GM12878 (cell line): ENCODE measurements at regions not wholly inside any gene's neighbourhood (a gene's known extent, or its start where the extent isn't known, plus 50 kb on each side); places are given as distances from the start of the nearest gene placed in this dataset.

Source experiments
- ATF7 ChIP-seq: fragments of 450-650 bp; IDR thresholded peaks from 2 replicates; pipeline ENCODE4 v1.6.1; 2016; ENCODE audit warnings: low read depth, mild to moderate bottlenecking
- CEBPB ChIP-seq, 2 experiments: fragments of 150-350 bp in 1 of 2; IDR thresholded peaks; 2 replicates each; pipeline ENCODE4 v1.6.1; 2012 to 2014; ENCODE audit warnings: low read depth in 2 of 2, low read length in 2 of 2, borderline replicate concordance in 1 of 2, inconsistent platforms in 1 of 2
- CHD2 ChIP-seq: IDR thresholded peaks from 2 replicates; pipeline ENCODE4 v1.6.1; 2011; ENCODE audit warnings: low read depth, low read length, improper control_type of control experiment, borderline replicate concordance
- ESRRA ChIP-seq: IDR thresholded peaks from 2 replicates; pipeline ENCODE4 v1.6.1; 2012; ENCODE audit warnings: mild to moderate bottlenecking, low read length, improper control_type of control experiment
- FOS ChIP-seq: IDR thresholded peaks from 3 replicates; pipeline ENCODE4 v1.6.1; 2011; ENCODE audit warnings: borderline replicate concordance; ENCODE audit not compliant: insufficient read length; ENCODE audit errors: extremely low read depth
- RAD21 ChIP-seq: IDR thresholded peaks from 2 replicates; pipeline ENCODE4 v1.6.1; 2011; ENCODE audit warnings: mild to moderate bottlenecking, low read depth, low read length, moderate library complexity; ENCODE audit not compliant: insufficient read depth
- RB1 ChIP-seq: fragments of 450-650 bp; formaldehyde crosslinking; IDR thresholded peaks from 2 replicates; pipeline ENCODE4 v1.6.1; 2017; ENCODE audit warnings: mild to moderate bottlenecking, borderline replicate concordance
- RUNX3 ChIP-seq: IDR thresholded peaks from 2 replicates; pipeline ENCODE4 v1.6.1; 2012; ENCODE audit warnings: low read length, inconsistent platforms
- SMC3 ChIP-seq: IDR thresholded peaks from 2 replicates; pipeline ENCODE4 v1.6.1; 2011; ENCODE audit warnings: low read length, improper control_type of control experiment, borderline replicate concordance
- SPI1 ChIP-seq: IDR thresholded peaks from 2 replicates; pipeline ENCODE4 v1.6.1; 2011; ENCODE audit warnings: low read depth, mild to moderate bottlenecking, low read length, moderate library complexity, borderline replicate concordance; ENCODE audit not compliant: insufficient read depth
- TCF7 ChIP-seq: IDR thresholded peaks from 2 replicates; pipeline ENCODE4 v1.6.1; 2014; ENCODE audit warnings: antibody characterized with exemption, borderline replicate concordance
- ZBED1 ChIP-seq: IDR thresholded peaks from 2 replicates; pipeline ENCODE4 v1.6.1; 2016; ENCODE audit warnings: borderline replicate concordance
- ZNF24 ChIP-seq: fragments of 450-650 bp; IDR thresholded peaks from 2 replicates; pipeline ENCODE4 v1.6.1; 2017; ENCODE audit warnings: antibody characterized with exemption, mild to moderate bottlenecking
- ZNF384 ChIP-seq: IDR thresholded peaks from 2 replicates; pipeline ENCODE4 v1.6.1; 2012; ENCODE audit warnings: low read depth, mild to moderate bottlenecking, low read length, improper control_type of control experiment, borderline replicate concordance
- TF ChIP-seq, protein P1 (sequence below), 3 experiments: IDR thresholded peaks in 2 of 3; conservative IDR thresholded peaks in 1 of 3; 2 replicates each; pipeline ENCODE4 v1.5.1; 2011; ENCODE audit warnings: low read depth in 3 of 3, low read length in 3 of 3, mild to moderate bottlenecking in 3 of 3, control low read depth in 2 of 3, moderate library complexity in 2 of 3, inconsistent platforms in 1 of 3, mixed read lengths in 1 of 3; ENCODE audit not compliant: control insufficient read depth in 2 of 3, insufficient read depth in 1 of 3; ENCODE audit errors: extremely low read depth in 1 of 3
- TF ChIP-seq, protein P2 (sequence below): fragments of 450-650 bp; IDR thresholded peaks from 2 replicates; pipeline ENCODE4 v1.6.1; 2018; ENCODE audit warnings: mild to moderate bottlenecking, low read depth, moderate library complexity; ENCODE audit not compliant: partially characterized antibody
- TF ChIP-seq, protein P3 (sequence below): IDR thresholded peaks from 2 replicates; pipeline ENCODE4 v1.6.1; 2011; ENCODE audit warnings: low read depth, low read length, improper control_type of control experiment, borderline replicate concordance

DNA sequence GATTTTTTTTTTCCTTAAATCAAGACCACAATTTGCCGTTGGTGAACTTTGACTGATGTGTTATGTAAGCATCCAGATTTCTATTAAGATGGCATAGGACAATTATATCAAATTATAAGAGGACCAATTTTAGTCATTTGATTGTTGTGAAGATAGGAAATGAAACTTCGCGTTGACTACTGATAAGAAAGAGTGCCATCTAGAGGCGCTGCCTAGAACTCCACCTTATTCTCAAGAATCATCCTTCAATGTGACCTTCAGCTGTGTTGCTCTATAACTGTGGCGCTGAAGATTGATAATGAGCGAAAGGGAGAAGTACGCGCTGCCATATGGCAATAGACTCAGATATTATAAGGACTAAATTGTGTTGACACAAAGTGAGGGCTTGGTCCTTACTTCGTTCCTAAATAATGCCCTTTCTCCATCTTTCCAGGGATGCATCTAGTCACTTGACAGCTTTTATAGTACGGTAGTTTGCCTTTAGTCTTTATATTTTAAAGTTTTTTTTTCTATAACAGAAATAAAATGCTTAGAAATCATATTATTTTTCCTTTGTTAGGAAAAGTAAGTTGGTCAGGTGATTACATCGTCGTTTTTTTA, 350.8 kb upstream of the STXBP6 start (continued):
- TF ChIP-seq FOS (no peak), RUNX3 (no peak), RB1 (no peak), SPI1 (0 out of 2 replicates have a peak, but pooled peaks have one; percentile 34), TCF7 (no peak), ATF7 (no peak), SMC3 (peak; percentile 28; the same call in 1 of the 2 replicates), ZNF24 (no peak), RAD21 (peak; percentile 38), CHD2 (no peak), ESRRA (no peak), ZBED1 (no peak), ZNF384 (no peak), CEBPB (IDR thresholded peaks at IDR 0.05; ENCODE audit: borderline replicate concordance in 1 of 2, low read depth in 2 of 2, low read length in 2 of 2) (no peak)
- TF ChIP-seq, protein P1, sequence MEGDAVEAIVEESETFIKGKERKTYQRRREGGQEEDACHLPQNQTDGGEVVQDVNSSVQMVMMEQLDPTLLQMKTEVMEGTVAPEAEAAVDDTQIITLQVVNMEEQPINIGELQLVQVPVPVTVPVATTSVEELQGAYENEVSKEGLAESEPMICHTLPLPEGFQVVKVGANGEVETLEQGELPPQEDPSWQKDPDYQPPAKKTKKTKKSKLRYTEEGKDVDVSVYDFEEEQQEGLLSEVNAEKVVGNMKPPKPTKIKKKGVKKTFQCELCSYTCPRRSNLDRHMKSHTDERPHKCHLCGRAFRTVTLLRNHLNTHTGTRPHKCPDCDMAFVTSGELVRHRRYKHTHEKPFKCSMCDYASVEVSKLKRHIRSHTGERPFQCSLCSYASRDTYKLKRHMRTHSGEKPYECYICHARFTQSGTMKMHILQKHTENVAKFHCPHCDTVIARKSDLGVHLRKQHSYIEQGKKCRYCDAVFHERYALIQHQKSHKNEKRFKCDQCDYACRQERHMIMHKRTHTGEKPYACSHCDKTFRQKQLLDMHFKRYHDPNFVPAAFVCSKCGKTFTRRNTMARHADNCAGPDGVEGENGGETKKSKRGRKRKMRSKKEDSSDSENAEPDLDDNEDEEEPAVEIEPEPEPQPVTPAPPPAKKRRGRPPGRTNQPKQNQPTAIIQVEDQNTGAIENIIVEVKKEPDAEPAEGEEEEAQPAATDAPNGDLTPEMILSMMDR (IDR thresholded peaks at IDR 0.05 in 2 of 3, conservative IDR thresholded peaks at IDR 0.05 in 1 of 3; ENCODE audit: control insufficient read depth in 2 of 3, extremely low read depth in 1 of 3, insufficient read depth in 1 of 3, low read depth in 3 of 3, low read length in 3 of 3): peak; percentile 57 to 66 (median 65)
- TF ChIP-seq, protein P2, sequence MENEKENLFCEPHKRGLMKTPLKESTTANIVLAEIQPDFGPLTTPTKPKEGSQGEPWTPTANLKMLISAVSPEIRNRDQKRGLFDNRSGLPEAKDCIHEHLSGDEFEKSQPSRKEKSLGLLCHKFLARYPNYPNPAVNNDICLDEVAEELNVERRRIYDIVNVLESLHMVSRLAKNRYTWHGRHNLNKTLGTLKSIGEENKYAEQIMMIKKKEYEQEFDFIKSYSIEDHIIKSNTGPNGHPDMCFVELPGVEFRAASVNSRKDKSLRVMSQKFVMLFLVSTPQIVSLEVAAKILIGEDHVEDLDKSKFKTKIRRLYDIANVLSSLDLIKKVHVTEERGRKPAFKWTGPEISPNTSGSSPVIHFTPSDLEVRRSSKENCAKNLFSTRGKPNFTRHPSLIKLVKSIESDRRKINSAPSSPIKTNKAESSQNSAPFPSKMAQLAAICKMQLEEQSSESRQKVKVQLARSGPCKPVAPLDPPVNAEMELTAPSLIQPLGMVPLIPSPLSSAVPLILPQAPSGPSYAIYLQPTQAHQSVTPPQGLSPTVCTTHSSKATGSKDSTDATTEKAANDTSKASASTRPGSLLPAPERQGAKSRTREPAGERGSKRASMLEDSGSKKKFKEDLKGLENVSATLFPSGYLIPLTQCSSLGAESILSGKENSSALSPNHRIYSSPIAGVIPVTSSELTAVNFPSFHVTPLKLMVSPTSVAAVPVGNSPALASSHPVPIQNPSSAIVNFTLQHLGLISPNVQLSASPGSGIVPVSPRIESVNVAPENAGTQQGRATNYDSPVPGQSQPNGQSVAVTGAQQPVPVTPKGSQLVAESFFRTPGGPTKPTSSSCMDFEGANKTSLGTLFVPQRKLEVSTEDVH: no peak
- TF ChIP-seq, protein P3, sequence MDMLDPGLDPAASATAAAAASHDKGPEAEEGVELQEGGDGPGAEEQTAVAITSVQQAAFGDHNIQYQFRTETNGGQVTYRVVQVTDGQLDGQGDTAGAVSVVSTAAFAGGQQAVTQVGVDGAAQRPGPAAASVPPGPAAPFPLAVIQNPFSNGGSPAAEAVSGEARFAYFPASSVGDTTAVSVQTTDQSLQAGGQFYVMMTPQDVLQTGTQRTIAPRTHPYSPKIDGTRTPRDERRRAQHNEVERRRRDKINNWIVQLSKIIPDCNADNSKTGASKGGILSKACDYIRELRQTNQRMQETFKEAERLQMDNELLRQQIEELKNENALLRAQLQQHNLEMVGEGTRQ: no peak
